Activated naive CD4-positive, alpha-beta T cell treated with anti-CD3 and anti-CD28 coated beads, Interleukin-2, amount 50 U/mL, for 24 hours (primary cell): ENCODE measurements at regions not wholly inside any gene's neighbourhood (a gene's known extent, or its start where the extent isn't known, plus 50 kb on each side); places are given as distances from the start of the nearest gene placed in this dataset.

Experiments
- H3K27ac Mint-ChIP-seq: one replicate; pipeline ENCODE4 v1.8.0; 2021; ENCODE audit warnings: mild to moderate bottlenecking, mixed read lengths
- H3K27me3 Mint-ChIP-seq: one replicate; pipeline ENCODE4 v1.8.0; 2021; ENCODE audit warnings: mixed read lengths
- H3K36me3 Mint-ChIP-seq: one replicate; pipeline ENCODE4 v1.8.0; 2021; ENCODE audit warnings: mixed read lengths
- H3K4me1 Mint-ChIP-seq: one replicate; pipeline ENCODE4 v1.8.0; 2021; ENCODE audit warnings: mixed read lengths
- H3K4me3 Mint-ChIP-seq: one replicate; pipeline ENCODE4 v1.8.0; 2021; ENCODE audit warnings: mild to moderate bottlenecking, mixed read lengths
- H3K9me3 Mint-ChIP-seq: one replicate; pipeline ENCODE4 v1.8.0; 2021; ENCODE audit warnings: mixed read lengths

GRCh38 chr5:96279801-96280542 lies 153.1 kb downstream of the PCSK1 start:
- no peaks in the 10 kb centered on the region for H3K4me1 Mint-ChIP-seq
- no peaks in the 10 kb centered on the region for H3K9me3 Mint-ChIP-seq
- no peak overlapping the region for H3K27ac Mint-ChIP-seq
- H3K4me3 Mint-ChIP-seq: no peak overlapping the region
- H3K36me3 Mint-ChIP-seq: no peaks in the 10 kb centered on the region
- peaks cover 8% of the 10 kb centered on the region for H3K27me3 Mint-ChIP-seq

- Mint-ChIP-seq H3K36me3 (no peaks in the 10 kb centered on the region), H3K4me1 (no peaks in the 10 kb centered on the region), H3K9me3 (no peaks in the 10 kb centered on the region), H3K27ac (no peak overlapping the region), H3K27me3 (peaks cover 8% of the 10 kb centered on the region), H3K4me3 (no peak overlapping the region)
These were observed 154.1 kb downstream of the PCSK1 start for GRCh38 chr5:96278981-96279380.

- H3K27me3 Mint-ChIP-seq: no peaks in the 10 kb centered on the region
These were observed 158.0 kb downstream of the PCSK1 start for GRCh38 chr5:96275051-96275450.

DNA sequence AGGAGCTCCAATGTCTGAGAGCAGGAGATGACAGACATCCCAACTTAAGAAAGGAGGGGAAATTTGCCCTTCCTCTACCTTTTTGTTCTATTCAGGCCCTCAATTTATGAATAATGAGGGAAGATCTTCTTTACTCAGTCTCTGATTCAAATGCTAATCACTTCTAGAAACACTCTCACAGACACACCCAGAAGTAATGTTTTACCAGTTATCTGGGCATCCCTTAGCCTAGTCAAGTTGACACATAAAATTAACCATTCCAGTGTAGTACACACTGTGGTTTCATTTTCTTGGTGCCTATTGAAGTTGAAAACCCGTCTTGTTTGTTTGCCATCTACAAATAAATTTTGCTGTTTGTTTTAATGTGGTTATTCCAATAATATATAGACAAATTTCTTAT lies 167.6 kb downstream of the PCSK1 start:
- H3K4me3 Mint-ChIP-seq: no peak overlapping the region
- H3K9me3 Mint-ChIP-seq: peaks cover 23% of the 10 kb centered on the region
- peaks cover 6% of the 10 kb centered on the region for H3K27me3 Mint-ChIP-seq
- peaks cover 3% of the 10 kb centered on the region for H3K36me3 Mint-ChIP-seq
- no peak overlapping the region for H3K27ac Mint-ChIP-seq
- H3K4me1 Mint-ChIP-seq: no peaks in the 10 kb centered on the region

More at GRCh38 chr5:96275051-96275450, 158.0 kb downstream of the PCSK1 start:
- no peaks in the 10 kb centered on the region for H3K36me3 Mint-ChIP-seq
- H3K27ac Mint-ChIP-seq: no peak overlapping the region
- no peak overlapping the region for H3K4me3 Mint-ChIP-seq
- no peaks in the 10 kb centered on the region for H3K9me3 Mint-ChIP-seq
- no peaks in the 10 kb centered on the region for H3K4me1 Mint-ChIP-seq

DNA sequence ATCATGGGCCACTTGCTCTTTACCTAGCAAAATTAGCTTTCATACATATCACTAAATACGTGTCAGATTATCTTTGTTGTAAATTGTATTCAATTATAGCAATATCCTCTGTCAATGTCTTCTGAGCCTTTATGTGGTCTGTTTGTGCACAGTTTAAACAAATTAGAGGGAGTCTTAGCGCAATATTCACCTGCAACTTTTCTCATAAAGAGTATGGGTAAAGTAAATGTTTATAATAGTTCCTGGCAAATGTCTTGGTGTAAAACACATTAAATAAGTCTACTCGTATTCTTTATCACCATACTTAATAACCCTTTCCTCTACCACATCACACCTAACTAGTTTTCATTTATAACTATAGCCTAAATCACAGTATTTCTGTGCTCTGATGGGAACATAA lies 169.0 kb downstream of the PCSK1 start:
- peaks cover 6% of the 10 kb centered on the region for H3K27me3 Mint-ChIP-seq
- peaks cover 16% of the 10 kb centered on the region for H3K9me3 Mint-ChIP-seq
- no peaks in the 10 kb centered on the region for H3K4me1 Mint-ChIP-seq
- H3K36me3 Mint-ChIP-seq: peaks cover 3% of the 10 kb centered on the region
- H3K27ac Mint-ChIP-seq: no peak overlapping the region
- H3K4me3 Mint-ChIP-seq: no peak overlapping the region

GRCh38 chr5:96262105-96262504 lies 170.9 kb downstream of the PCSK1 start:
- Mint-ChIP-seq H3K9me3 (peaks cover 9% of the 10 kb centered on the region), H3K4me3 (no peak overlapping the region), H3K36me3 (peaks cover 3% of the 10 kb centered on the region), H3K27me3 (peaks cover 10% of the 10 kb centered on the region), H3K27ac (no peak overlapping the region), H3K4me1 (no peaks in the 10 kb centered on the region)

DNA sequence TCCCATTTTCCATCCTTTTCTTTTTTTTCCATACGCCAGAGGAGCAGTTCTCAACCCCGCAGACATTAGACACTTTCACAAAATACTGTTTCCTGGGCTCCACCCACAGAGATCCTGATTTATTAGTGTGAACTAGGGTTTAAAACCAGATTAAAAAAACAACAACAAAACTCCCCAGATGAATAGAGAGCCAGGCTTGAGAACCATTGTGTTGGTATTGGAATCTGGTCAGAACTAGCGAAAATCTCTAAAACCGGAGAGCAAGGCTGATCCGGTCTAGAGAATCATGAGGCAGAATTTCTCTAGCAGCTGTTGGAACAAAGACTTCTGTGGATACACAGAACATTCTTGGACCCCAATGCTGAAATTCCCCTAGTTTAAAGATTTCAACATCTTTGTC lies 173.0 kb downstream of the PCSK1 start:
- H3K27ac Mint-ChIP-seq: no peak overlapping the region
- H3K36me3 Mint-ChIP-seq: no peaks in the 10 kb centered on the region
- peaks cover 13% of the 10 kb centered on the region for H3K27me3 Mint-ChIP-seq
- H3K9me3 Mint-ChIP-seq: no peaks in the 10 kb centered on the region
- H3K4me1 Mint-ChIP-seq: no peaks in the 10 kb centered on the region
- no peak overlapping the region for H3K4me3 Mint-ChIP-seq

GRCh38 chr5:96259151-96259772 lies 173.8 kb downstream of the PCSK1 start:
- Mint-ChIP-seq H3K4me3 (no peak overlapping the region), H3K4me1 (no peaks in the 10 kb centered on the region), H3K9me3 (no peaks in the 10 kb centered on the region), H3K27me3 (peaks cover 16% of the 10 kb centered on the region), H3K36me3 (no peaks in the 10 kb centered on the region), H3K27ac (no peak overlapping the region)

GRCh38 chr5:96258692-96259091 lies 174.4 kb downstream of the PCSK1 start:
- Mint-ChIP-seq H3K9me3 (no peaks in the 10 kb centered on the region), H3K27me3 (peaks cover 16% of the 10 kb centered on the region), H3K4me3 (no peak overlapping the region), H3K4me1 (no peaks in the 10 kb centered on the region), H3K36me3 (no peaks in the 10 kb centered on the region), H3K27ac (no peak overlapping the region)

- Mint-ChIP-seq H3K4me1 (no peaks in the 10 kb centered on the region), H3K4me3 (no peak overlapping the region), H3K27ac (no peak overlapping the region), H3K36me3 (no peaks in the 10 kb centered on the region), H3K27me3 (peaks cover 13% of the 10 kb centered on the region), H3K9me3 (no peaks in the 10 kb centered on the region)
These were observed 175.1 kb downstream of the PCSK1 start for GRCh38 chr5:96257904-96258303.

DNA sequence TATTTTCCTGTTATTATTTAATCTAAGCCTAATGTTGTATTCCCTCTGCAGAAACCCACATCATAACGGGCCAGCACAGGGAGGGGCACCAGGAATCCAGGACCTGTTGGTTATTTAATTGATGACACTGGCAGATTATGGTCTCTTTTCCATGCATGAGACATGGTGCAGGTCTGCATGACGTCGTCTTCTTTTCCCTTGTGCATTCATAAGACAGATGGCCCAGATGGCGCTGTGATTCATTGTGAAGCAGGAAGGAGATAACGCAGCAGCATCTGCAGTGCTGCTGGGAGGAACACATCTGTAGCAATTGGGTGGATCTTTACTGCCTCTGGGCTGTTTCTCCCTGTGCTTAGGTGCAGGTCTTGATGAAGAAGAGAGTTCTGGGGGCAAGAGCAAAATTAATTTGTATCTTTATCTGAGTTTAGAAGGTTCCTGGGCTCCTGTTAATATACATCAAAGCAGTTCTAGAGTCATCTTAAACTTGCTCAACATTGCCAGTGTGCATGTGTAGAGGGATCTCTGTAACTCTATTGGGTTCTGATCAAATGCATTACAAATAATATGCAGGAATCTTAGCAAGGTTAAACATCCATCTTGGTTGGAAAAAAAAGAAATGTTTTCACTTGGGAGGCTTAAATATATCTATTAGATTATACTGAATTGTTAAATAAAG lies 176.1 kb downstream of the PCSK1 start:
- no peaks in the 10 kb centered on the region for H3K4me1 Mint-ChIP-seq
- no peak overlapping the region for H3K27ac Mint-ChIP-seq
- no peaks in the 10 kb centered on the region for H3K36me3 Mint-ChIP-seq
- no peak overlapping the region for H3K4me3 Mint-ChIP-seq
- H3K9me3 Mint-ChIP-seq: no peaks in the 10 kb centered on the region
- H3K27me3 Mint-ChIP-seq: peaks cover 15% of the 10 kb centered on the region

DNA sequence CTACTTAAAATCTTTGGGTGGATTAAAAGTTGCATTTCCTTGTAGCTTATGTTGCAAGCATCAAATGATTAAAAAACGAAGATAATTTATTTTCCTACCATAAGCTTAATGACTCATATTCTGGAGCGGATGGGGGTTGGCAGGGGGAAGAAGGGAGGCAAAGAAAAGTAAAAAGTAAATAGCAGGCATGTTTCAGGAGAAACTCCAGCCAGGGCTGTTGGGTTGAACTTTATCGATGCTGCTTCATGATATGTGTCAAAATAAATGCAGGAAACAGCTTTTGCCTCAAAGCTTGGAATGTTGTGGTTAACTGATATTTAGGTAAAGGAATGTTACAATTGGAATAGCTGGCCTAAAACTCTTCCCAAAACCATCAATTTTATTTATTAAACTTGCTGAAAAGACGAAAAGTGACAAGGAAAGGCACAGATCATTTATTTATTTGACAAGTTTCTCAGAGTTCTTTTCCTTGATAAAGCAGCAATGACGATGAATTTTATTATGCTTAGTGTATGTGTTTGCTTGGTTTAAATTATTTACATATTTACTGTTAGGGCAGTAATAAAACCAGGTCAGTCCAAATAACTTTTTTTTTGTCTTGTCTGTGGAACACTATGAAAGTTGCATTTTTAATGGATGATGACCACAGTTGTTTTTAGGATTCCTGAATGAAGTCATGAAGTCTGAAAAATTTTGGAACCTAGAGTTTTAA lies 177.9 kb downstream of the PCSK1 start:
- no peaks in the 10 kb centered on the region for H3K9me3 Mint-ChIP-seq
- peaks cover 15% of the 10 kb centered on the region for H3K27me3 Mint-ChIP-seq
- no peaks in the 10 kb centered on the region for H3K4me1 Mint-ChIP-seq
- H3K27ac Mint-ChIP-seq: no peak overlapping the region
- H3K4me3 Mint-ChIP-seq: no peak overlapping the region
- H3K36me3 Mint-ChIP-seq: no peaks in the 10 kb centered on the region

DNA sequence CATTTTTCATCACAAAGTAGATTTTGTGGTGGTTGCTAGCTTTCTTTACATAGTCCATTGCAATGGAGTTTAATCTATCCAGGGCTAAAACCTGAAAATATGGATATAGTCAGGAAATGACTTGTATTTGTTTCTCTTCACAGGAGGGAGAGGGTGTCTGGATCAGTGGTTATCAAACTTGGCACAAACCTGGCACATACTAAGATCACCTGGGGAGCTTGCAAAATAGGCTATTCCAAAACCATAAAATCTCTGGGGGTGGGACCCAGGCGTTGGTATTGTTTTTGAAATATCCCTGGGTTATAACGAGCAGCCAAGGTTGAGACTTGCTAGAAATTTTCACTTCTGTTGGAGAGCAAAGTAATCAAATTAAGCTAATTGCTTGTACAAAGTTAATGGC lies 179.9 kb downstream of the PCSK1 start:
- Mint-ChIP-seq H3K27ac (no peak overlapping the region), H3K4me3 (no peak overlapping the region), H3K9me3 (no peaks in the 10 kb centered on the region), H3K4me1 (no peaks in the 10 kb centered on the region), H3K36me3 (no peaks in the 10 kb centered on the region), H3K27me3 (peaks cover 15% of the 10 kb centered on the region)

DNA sequence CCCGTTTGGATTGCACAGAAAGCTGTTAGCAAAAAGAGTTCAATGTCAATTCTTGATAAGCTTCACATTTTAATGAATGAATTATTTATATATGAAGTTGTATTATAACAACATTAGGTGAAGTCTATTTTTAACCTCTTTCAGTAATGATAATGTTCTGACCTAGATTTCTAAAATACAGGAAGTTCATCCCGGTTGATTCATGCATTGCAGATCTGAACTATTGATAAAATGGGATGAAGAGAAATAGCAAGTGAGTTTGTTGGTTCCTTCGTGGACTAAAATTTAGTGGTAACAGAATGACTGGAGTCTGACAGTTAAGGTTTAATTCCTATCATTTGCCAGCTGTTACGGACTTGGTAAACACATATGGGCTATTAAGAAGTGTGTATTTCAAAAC lies 180.5 kb downstream of the PCSK1 start:
- no peaks in the 10 kb centered on the region for H3K4me1 Mint-ChIP-seq
- H3K36me3 Mint-ChIP-seq: no peaks in the 10 kb centered on the region
- H3K9me3 Mint-ChIP-seq: no peaks in the 10 kb centered on the region
- H3K4me3 Mint-ChIP-seq: no peak overlapping the region
- H3K27me3 Mint-ChIP-seq: peaks cover 14% of the 10 kb centered on the region
- H3K27ac Mint-ChIP-seq: no peak overlapping the region

DNA sequence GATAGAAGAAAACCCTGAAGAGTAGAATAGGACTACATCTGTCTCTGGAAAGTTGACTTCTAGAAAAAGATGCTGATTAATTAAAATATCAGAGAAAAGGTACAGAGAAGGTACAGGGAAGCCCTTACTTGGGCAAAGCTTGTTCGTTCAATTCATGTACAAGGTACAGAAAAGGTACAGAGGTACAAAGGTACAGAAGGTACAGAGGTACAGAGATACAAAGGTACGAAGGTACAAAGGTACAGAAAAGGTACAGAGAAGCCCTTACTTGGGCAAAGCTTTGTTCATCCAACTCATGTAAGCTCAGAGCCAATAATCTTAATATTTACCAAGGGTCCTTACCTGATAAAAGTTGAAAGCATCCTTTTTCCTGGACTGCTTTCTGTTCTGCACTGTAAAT lies 182.3 kb downstream of the PCSK1 start:
- Mint-ChIP-seq H3K27ac (no peak overlapping the region), H3K27me3 (peaks cover 13% of the 10 kb centered on the region), H3K36me3 (no peaks in the 10 kb centered on the region), H3K4me3 (no peak overlapping the region), H3K9me3 (no peaks in the 10 kb centered on the region), H3K4me1 (no peaks in the 10 kb centered on the region)

DNA sequence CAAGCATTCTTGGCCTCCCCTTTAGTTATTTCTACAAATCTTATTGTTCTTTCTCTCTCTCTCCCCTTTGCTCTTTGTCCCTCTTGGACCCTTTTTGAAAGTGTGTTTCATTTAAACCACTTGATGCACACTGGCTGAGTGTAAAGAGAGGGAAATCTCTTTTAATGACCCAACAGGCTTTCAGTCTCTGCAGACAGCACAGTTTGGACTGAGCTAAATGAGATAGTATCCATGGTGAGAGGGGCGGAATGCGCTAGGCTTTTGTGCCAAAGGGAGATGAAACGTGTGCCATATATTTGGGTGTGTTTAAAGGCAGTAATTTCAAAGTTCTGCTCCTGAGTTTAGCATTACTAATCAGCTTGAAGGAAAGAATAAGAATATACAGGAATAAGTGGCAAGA lies 184.9 kb downstream of the PCSK1 start:
- Mint-ChIP-seq H3K27me3 (peaks cover 19% of the 10 kb centered on the region), H3K4me3 (no peak overlapping the region), H3K27ac (no peak overlapping the region), H3K36me3 (no peaks in the 10 kb centered on the region), H3K9me3 (no peaks in the 10 kb centered on the region), H3K4me1 (no peaks in the 10 kb centered on the region)
